GM12864 (cell line): ENCODE measurements at regions not wholly inside any gene's neighbourhood (a gene's known extent, or its start where the extent isn't known, plus 50 kb on each side); places are given as distances from the start of the nearest gene placed in this dataset.

Source experiments
- DNase-seq: peaks from one replicate; pipeline ENCODE4 v3.0.0-alpha.2; 2011; ENCODE audit warnings: low read depth
- H3K4me3 ChIP-seq: 2 replicates; pipeline ENCODE4 v1.5.1; 2011; ENCODE audit warnings: mild to moderate bottlenecking, low read depth, low read length, control low read depth
- TF ChIP-seq, protein P1 (sequence below): IDR thresholded peaks from 2 replicates; pipeline ENCODE4 v1.5.1; 2011; ENCODE audit warnings: low read depth, mild to moderate bottlenecking, moderate library complexity, low read length, control low read depth, inconsistent platforms; ENCODE audit errors: missing control alignments

DNA sequence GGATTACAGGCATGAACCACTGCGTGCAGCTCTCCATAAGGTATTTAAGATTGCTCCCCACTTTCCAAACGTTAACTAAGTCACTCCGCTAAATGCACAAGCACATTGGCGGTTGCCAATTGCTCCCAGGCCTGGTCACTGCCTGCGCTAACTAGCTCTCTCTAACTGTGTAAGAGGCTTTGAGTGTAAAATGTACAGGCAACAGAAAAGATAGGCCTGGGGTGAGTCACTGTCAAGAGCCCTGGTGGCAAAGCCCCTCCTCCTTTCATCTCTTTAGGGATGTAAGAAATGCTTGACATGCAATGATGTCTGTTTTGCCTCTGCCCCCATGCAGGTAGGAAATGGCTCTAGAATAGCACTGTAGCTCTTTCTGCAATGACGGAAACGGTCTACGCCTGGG is 329.7 kb upstream of the GATB start:
- no peak overlapping the region for H3K4me3 ChIP-seq
- TF ChIP-seq, protein P1, sequence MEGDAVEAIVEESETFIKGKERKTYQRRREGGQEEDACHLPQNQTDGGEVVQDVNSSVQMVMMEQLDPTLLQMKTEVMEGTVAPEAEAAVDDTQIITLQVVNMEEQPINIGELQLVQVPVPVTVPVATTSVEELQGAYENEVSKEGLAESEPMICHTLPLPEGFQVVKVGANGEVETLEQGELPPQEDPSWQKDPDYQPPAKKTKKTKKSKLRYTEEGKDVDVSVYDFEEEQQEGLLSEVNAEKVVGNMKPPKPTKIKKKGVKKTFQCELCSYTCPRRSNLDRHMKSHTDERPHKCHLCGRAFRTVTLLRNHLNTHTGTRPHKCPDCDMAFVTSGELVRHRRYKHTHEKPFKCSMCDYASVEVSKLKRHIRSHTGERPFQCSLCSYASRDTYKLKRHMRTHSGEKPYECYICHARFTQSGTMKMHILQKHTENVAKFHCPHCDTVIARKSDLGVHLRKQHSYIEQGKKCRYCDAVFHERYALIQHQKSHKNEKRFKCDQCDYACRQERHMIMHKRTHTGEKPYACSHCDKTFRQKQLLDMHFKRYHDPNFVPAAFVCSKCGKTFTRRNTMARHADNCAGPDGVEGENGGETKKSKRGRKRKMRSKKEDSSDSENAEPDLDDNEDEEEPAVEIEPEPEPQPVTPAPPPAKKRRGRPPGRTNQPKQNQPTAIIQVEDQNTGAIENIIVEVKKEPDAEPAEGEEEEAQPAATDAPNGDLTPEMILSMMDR = no peak
- no peak for DNase-seq

DNA sequence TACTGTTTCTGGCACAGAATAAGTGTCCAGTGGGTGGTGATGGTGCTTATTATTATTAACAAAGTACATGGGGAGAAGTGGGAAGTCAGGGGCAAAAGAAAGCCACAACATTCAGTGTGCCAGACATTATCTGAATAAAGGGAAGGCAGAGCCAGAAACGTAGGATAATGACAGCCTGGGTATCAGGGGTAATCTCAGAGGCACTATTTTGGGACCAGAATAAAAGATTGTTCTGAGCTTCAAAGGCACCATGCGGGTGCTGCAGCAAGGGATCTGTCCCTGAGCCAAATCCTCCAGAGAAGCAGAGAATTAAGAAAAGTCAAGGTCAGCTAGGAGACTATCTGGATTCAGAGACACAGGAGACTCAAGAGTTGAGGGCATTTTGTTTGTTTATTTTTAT is 328.8 kb upstream of the GATB start:
- TF ChIP-seq, protein P1 = no peak
- no peak overlapping the region for H3K4me3 ChIP-seq
- no peak for DNase-seq

DNA sequence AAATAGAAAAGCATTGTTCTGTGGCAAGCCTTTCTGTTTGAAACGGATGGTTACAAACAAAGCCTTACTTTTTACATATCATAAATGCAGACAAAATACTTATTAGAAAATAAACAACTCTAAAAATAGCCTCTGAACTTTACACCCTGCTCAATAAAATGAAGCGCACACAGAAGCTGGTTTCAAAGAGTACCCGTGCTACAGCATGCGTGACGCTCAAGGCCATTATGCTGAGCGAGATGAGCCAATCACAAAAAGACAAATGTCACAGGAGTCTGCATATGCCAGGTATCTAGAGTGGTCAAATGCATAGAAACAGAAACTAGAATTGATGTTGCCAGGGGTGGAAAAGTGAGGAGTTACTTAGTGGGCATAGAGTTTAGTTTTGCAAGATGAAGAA is 326.5 kb upstream of the GATB start:
- H3K4me3 ChIP-seq = no peak overlapping the region
- DNase-seq = no peak
- TF ChIP-seq, protein P1 = no peak

DNA sequence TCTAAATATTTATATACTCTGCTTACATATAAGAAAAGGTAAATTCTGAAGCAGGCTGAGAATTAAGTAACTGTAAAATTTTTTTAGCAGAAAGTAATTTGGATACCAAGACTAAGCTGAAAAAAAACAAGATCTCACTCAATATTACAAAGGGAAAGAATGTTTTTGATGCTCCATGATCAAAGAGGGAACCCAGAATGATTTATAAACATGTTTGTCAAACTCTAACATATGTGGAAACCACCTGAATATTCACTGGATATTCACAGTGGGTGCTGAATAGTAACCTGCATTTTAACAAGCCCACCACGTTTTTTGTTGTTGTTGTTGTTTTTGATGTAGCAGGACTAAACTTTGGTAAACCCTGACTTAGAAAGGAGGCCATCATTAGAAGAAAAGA is 324.9 kb upstream of the GATB start:
- TF ChIP-seq, protein P1 = no peak
- H3K4me3 ChIP-seq = no peak overlapping the region
- DNase-seq = no peak

DNA sequence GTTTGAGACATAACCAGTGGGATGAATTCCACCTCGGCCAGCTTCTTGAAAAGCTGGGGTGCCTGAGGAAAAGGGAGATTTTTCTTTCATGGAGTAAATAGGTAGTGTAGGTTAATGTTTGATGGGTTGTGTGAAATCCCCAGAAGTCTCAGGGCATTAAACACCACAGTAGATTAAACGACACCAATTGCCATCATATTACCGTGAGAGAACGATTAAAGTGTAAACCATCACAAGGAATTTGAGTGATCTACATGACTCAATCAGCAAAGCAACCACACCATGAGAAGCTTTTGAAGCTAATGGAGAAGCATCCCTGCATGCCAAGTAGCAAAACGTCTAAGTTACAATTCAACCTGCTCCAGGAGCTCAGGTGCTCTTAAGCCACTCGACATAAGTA is 322.5 kb upstream of the GATB start:
- TF ChIP-seq, protein P1 = no peak
- DNase-seq = no peak
- no peak overlapping the region for H3K4me3 ChIP-seq

DNA sequence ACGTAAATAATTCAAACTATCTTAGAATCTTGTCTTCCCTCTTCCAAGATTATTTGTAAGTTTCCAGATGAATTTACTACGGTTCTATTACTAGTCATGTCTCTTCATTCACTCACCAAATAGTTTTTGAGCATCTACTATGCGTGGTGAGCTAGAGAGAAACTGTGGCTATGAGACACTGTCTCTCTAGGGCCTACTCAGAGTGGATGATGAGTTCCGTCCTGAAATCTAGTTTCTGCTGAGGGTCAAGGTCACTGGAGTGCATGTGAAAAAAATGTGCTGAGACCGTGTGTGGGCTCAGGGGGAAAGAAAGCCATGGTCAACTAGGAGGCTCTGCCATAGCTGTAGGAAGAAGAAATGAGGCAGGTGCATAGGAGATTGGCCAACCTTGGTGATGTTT is 320.2 kb upstream of the GATB start:
- no peak overlapping the region for H3K4me3 ChIP-seq
- no peak for DNase-seq
- TF ChIP-seq, protein P1 = no peak

DNA sequence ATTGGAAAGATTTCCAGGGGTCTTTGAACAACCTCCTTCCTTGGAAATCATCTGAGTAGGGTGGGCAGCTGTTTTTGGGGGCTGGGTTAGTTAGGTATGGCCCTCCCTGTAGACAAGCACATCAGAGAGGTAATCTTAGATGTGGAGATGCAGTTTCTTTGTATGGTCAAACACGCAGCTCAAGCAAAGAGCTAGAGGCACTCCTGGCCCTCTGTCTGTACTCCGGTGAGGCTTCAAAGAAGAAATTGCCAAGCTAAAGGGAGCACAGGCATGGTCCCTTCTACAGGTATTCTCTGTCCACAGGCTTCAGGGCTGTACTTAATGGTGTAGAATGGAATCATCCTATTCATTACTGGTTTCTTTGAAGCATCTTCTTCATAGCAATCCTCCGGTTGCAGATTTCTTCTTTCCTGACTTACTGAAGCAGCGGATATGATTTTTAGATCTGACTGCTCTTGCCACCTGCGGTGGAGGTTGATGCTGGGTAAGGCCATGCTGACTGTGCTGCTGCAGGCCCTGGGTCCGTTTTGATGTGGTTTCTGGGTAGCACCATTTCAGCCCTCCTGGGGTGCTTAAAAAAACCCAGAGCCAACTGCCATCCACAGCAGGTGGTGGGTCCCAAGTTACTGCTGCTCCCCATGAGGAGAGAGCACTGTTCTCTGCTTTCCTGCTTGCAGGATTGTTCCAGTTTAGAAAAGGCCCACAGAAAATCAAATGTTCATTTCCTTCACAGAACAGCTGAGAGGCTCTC is 318.9 kb upstream of the GATB start:
- no peak overlapping the region for H3K4me3 ChIP-seq
- TF ChIP-seq, protein P1 = no peak
- no peak for DNase-seq
